Dendritic cell treated with granulocyte-macrophage colony-stimulating factor and Interleukin-4, amounts not matched to agents 40 ng/mL and 50 ng/mL, for 4 days (primary cell): ENCODE measurements at regions not wholly inside any gene's neighbourhood (a gene's known extent, or its start where the extent isn't known, plus 50 kb on each side); places are given as distances from the start of the nearest gene placed in this dataset.

ENCODE experiments used
- H3K27ac Mint-ChIP-seq: one replicate; pipeline ENCODE4 v1.8.0; 2022; ENCODE audit warnings: mild to moderate bottlenecking, mixed read lengths
- H3K27me3 Mint-ChIP-seq: one replicate; pipeline ENCODE4 v1.8.0; 2022; ENCODE audit warnings: mild to moderate bottlenecking, mixed read lengths
- H3K36me3 Mint-ChIP-seq: one replicate; pipeline ENCODE4 v1.8.0; 2022; ENCODE audit warnings: low read depth, mixed read lengths
- H3K4me1 Mint-ChIP-seq: one replicate; pipeline ENCODE4 v1.8.0; 2022; ENCODE audit warnings: low read depth, mixed read lengths
- H3K4me3 Mint-ChIP-seq: one replicate; pipeline ENCODE4 v1.8.0; 2022; ENCODE audit warnings: mild to moderate bottlenecking, moderate library complexity, mixed read lengths
- H3K9me3 Mint-ChIP-seq: one replicate; pipeline ENCODE4 v1.8.0; 2022; ENCODE audit warnings: mixed read lengths
- intact Hi-C: fragments of 100-400 bp; cut with micrococcal nuclease; formaldehyde crosslinking; loops from one replicate; pipeline ENCODE4 v1.15.0; 2022

- Mint-ChIP-seq H3K4me3 (no peak overlapping the region), H3K27me3 (no peaks in the 10 kb centered on the region), H3K9me3 (no peaks in the 10 kb centered on the region), H3K4me1 (no peaks in the 10 kb centered on the region), H3K27ac (no peak overlapping the region), H3K36me3 (no peaks in the 10 kb centered on the region)
- intact Hi-C loops = no loop called here
Observed at GRCh38 chr1:214977700-214978374, 104.7 kb upstream of the KCNK2 start.

DNA sequence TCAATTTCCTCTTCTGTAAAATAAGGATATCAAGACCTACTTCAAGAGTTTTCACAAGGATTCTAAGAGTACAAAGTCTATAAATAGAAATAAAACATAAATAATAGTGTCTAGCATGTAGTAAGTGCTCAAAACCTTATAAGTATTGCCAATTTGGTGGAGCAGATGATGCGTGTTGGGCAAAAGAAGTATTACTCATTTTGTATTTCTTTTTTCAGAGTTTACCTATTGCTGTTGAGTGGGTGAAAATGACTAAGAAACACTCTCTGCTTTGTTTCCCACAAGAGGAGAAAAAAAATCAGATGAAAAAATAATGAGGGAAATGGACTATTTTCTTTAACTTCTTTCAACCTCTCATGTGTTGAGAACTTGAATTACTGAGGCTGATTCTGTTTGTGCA is 103.3 kb upstream of the KCNK2 start:
- H3K9me3 Mint-ChIP-seq = peaks cover 7% of the 10 kb centered on the region
- no peaks in the 10 kb centered on the region for H3K27me3 Mint-ChIP-seq
- H3K4me3 Mint-ChIP-seq = no peak overlapping the region
- H3K4me1 Mint-ChIP-seq = no peaks in the 10 kb centered on the region
- H3K27ac Mint-ChIP-seq = no peak overlapping the region
- intact Hi-C loops = no loop called here
- no peaks in the 10 kb centered on the region for H3K36me3 Mint-ChIP-seq

- H3K4me1 Mint-ChIP-seq = no peaks in the 10 kb centered on the region
- H3K27ac Mint-ChIP-seq = no peak overlapping the region
- no peak overlapping the region for H3K4me3 Mint-ChIP-seq
- no peaks in the 10 kb centered on the region for H3K36me3 Mint-ChIP-seq
- intact Hi-C loops = no loop called here
- peaks cover 12% of the 10 kb centered on the region for H3K9me3 Mint-ChIP-seq
- H3K27me3 Mint-ChIP-seq = no peaks in the 10 kb centered on the region
Observed at GRCh38 chr1:214980921-214981320, 101.6 kb upstream of the KCNK2 start.

GRCh38 chr1:214983126-214983869 is 99.2 kb upstream of the KCNK2 start:
- Mint-ChIP-seq H3K36me3 (no peaks in the 10 kb centered on the region), H3K27me3 (no peaks in the 10 kb centered on the region), H3K4me3 (no peak overlapping the region), H3K27ac (no peak overlapping the region), H3K4me1 (no peaks in the 10 kb centered on the region), H3K9me3 (peaks cover 24% of the 10 kb centered on the region)
- intact Hi-C loops = no loop called here

DNA sequence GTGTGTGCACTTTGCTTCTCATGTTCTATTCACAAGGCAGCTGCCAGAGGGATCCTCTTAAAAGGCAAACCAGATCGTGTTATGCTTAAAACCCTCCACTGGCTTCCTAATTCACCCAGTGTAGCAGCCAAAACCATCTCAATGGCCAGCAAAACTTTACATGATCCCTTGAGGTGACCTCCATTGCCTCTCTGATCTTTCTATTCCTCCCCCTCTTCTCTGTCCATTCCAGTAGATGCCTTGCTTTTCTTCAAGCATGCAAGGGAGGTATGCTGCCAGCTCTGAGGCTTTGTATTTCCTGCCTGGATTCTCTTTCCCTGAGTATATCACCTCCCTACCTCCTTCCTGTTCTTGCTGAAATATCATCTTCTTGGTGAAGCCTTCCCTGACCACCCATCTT is 93.2 kb upstream of the KCNK2 start:
- Mint-ChIP-seq H3K27ac (no peak overlapping the region), H3K36me3 (no peaks in the 10 kb centered on the region), H3K4me1 (no peaks in the 10 kb centered on the region), H3K9me3 (peaks cover 26% of the 10 kb centered on the region), H3K27me3 (no peaks in the 10 kb centered on the region), H3K4me3 (no peak overlapping the region)
- intact Hi-C loops = no loop called here

DNA sequence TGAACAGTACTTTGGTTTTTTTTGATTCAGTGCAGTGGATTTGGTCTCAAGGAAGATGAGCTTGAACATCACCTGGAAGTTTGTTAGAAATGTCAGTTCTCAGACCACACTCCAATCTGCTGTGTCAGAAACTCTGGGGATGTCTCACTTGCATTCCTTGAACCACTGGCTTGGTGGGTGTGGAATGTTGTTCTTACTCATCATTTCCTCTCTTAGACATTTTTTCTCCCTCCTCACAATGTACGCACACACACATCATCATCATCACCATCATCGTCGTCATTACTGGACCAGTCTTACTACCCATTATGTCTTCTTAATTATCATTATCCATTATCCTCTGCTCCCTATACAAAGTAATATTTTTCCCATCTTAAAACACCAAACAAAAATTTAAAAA is 91.9 kb upstream of the KCNK2 start:
- Mint-ChIP-seq H3K27ac (no peak overlapping the region), H3K27me3 (no peaks in the 10 kb centered on the region), H3K4me1 (no peaks in the 10 kb centered on the region), H3K36me3 (no peaks in the 10 kb centered on the region), H3K9me3 (peaks cover 25% of the 10 kb centered on the region), H3K4me3 (no peak overlapping the region)
- intact Hi-C loops = no loop called here

GRCh38 chr1:214991691-214992315 is 90.7 kb upstream of the KCNK2 start:
- intact Hi-C loops = no loop called here

DNA sequence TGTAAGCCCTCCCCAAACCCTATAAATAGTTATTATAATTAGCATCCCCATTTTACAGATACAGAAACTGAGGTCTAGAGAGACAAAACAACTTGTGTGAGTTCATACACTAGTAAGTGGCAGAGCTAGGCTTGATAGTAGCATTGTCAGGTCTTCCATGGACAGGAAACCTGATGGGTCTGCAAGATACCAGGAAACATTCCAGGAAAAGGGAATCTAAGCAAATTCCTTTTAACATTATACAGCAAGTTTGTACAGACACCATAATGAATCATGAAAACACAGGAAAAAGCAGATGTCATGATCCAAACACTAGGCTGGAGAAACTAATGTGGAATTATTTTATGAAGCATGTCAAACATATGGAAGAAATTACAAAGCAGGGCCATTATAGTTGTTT is 89.1 kb upstream of the KCNK2 start:
- no peaks in the 10 kb centered on the region for H3K36me3 Mint-ChIP-seq
- no peak overlapping the region for H3K4me3 Mint-ChIP-seq
- intact Hi-C loops = no loop called here
- H3K27me3 Mint-ChIP-seq = no peaks in the 10 kb centered on the region
- H3K4me1 Mint-ChIP-seq = no peaks in the 10 kb centered on the region
- peaks cover 11% of the 10 kb centered on the region for H3K9me3 Mint-ChIP-seq
- H3K27ac Mint-ChIP-seq = no peak overlapping the region

More at GRCh38 chr1:214991691-214992315, 90.7 kb upstream of the KCNK2 start:
- no peaks in the 10 kb centered on the region for H3K36me3 Mint-ChIP-seq
- H3K4me3 Mint-ChIP-seq = no peak overlapping the region
- H3K27ac Mint-ChIP-seq = no peak overlapping the region
- H3K9me3 Mint-ChIP-seq = peaks cover 18% of the 10 kb centered on the region
- H3K27me3 Mint-ChIP-seq = no peaks in the 10 kb centered on the region
- no peaks in the 10 kb centered on the region for H3K4me1 Mint-ChIP-seq

DNA sequence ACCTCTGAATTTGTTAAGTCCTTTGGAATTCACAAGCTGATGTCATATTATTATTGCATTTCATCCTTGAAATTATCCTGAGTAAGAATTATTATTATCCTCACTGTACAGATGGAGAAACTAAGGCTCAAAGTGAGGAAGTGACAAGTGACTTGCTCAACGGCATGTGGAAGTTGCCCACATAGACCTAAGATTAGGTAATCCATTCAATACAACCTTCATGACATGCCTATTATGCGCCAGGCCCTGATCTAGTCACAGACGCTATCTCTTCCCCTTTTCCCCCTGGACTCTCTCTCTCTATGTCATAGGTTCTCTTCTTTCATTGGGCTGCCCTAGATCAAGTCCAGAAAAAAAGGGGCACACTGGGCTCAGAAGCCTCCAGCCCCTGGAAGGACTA is 84.9 kb upstream of the KCNK2 start:
- Mint-ChIP-seq H3K4me3 (no peak overlapping the region), H3K4me1 (no peaks in the 10 kb centered on the region), H3K27me3 (no peaks in the 10 kb centered on the region), H3K36me3 (no peaks in the 10 kb centered on the region), H3K9me3 (no peaks in the 10 kb centered on the region), H3K27ac (no peak overlapping the region)
- intact Hi-C loops = no loop called here

- Mint-ChIP-seq H3K27me3 (no peaks in the 10 kb centered on the region), H3K36me3 (no peaks in the 10 kb centered on the region), H3K4me3 (no peak overlapping the region), H3K9me3 (peaks cover 9% of the 10 kb centered on the region), H3K4me1 (no peaks in the 10 kb centered on the region), H3K27ac (no peak overlapping the region)
- intact Hi-C loops = no loop called here
Observed at GRCh38 chr1:215001419-215002021, 81.0 kb upstream of the KCNK2 start.

GRCh38 chr1:215002471-215002870 is 80.1 kb upstream of the KCNK2 start:
- H3K27ac Mint-ChIP-seq = no peak overlapping the region
- intact Hi-C loops = no loop called here
- H3K36me3 Mint-ChIP-seq = no peaks in the 10 kb centered on the region

GRCh38 chr1:215003686-215004085 is 78.9 kb upstream of the KCNK2 start:
- Mint-ChIP-seq H3K27ac (no peak overlapping the region), H3K9me3 (peaks cover 9% of the 10 kb centered on the region), H3K27me3 (no peaks in the 10 kb centered on the region)

More at GRCh38 chr1:215002471-215002870, 80.1 kb upstream of the KCNK2 start:
- H3K9me3 Mint-ChIP-seq = peaks cover 9% of the 10 kb centered on the region
- H3K4me1 Mint-ChIP-seq = no peaks in the 10 kb centered on the region
- no peaks in the 10 kb centered on the region for H3K27me3 Mint-ChIP-seq
- no peak overlapping the region for H3K4me3 Mint-ChIP-seq

DNA sequence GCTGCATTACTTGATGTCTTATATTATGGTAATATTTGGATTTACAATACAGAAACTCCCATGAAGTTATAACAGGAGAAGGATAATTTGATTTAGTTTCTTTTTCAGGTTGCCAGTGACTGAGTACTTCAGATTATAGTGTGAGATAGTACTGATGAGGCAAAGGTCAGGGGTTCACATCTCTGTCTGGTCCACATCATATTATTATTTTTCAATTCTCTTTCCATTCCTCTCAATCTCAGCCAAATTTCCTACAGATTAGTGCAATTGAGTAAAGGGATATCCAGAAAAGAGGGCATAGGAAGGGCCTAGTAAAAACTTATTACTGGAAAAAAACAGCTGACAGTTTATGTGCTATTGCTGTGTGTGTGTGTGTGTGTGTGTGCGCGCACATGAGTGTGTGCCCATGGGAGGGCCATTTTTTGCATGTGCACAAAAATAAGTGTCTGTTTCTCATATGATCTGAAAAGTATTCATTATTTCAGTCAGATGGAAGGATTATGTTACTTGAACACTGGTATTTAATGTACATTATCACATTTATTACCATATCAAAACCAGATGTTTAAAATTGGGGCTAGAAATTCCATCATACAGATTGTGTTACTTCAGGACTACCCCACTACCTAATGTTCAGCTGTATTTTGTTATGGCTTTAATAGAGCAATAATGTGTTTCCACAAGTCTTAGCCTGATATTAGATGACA is 78.3 kb upstream of the KCNK2 start:
- Mint-ChIP-seq H3K4me1 (no peaks in the 10 kb centered on the region), H3K36me3 (no peaks in the 10 kb centered on the region), H3K27ac (no peak overlapping the region), H3K9me3 (peaks cover 9% of the 10 kb centered on the region), H3K4me3 (no peak overlapping the region), H3K27me3 (no peaks in the 10 kb centered on the region)
- intact Hi-C loops = no loop called here

More at GRCh38 chr1:215003686-215004085, 78.9 kb upstream of the KCNK2 start:
- Mint-ChIP-seq H3K4me1 (no peaks in the 10 kb centered on the region), H3K36me3 (no peaks in the 10 kb centered on the region), H3K4me3 (no peak overlapping the region)
- intact Hi-C loops = no loop called here

DNA sequence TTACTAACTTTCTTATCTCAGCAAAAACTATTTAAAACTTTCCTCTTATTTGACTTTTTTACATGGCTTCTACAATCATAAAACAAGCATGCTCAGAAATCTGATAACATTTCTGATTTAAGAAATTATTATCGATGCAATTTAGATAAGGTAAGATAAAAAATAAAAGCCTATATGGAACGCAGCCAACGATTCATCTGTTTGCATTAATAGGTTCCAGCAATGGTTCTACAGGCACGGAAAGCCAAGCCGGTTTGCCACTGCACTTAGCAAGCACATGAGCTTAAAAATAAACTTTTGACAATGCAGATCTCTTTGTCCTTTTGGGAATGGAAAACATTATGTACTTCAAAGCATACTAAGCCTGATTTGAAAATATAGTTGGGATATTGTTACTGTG is 77.5 kb upstream of the KCNK2 start:
- Mint-ChIP-seq H3K36me3 (no peaks in the 10 kb centered on the region), H3K27me3 (no peaks in the 10 kb centered on the region), H3K9me3 (peaks cover 9% of the 10 kb centered on the region), H3K4me3 (no peak overlapping the region), H3K4me1 (no peaks in the 10 kb centered on the region), H3K27ac (no peak overlapping the region)
- intact Hi-C loops = no loop called here
